CD8-positive, alpha-beta memory T cell (primary cell): ENCODE measurements at regions not wholly inside any gene's neighbourhood (a gene's known extent, or its start where the extent isn't known, plus 50 kb on each side); places are given as distances from the start of the nearest gene placed in this dataset.

Source experiments
- CTCF ChIA-PET: fragments of 350-600 bp; sonication (Branson Sonifier 250); formaldehyde crosslinking; loops from one replicate; lab custom pipeline; 2021; ENCODE audit warnings: antibody characterized with exemption; lab: Charles Lee
- POLR2A ChIA-PET: fragments of 350-600 bp; sonication (Branson Sonifier 250); formaldehyde crosslinking; loops from one replicate; lab custom pipeline; 2021; ENCODE audit warnings: antibody characterized with exemption; lab: Charles Lee
- DNase-seq, 5 donors: peaks; one replicate each; pipeline versions ENCODE4 v3.0.0 to v3.0.0-alpha.2; 2020 to 2022; ENCODE audit warnings: mixed read lengths in 1 of 5
- H3K27ac ChIP-seq: one replicate; pipeline ENCODE4 v1.7.0; 2013; ENCODE audit warnings: low read depth, mild to moderate bottlenecking, low read length, moderate library complexity
- H3K27me3 ChIP-seq: 2 replicates; pipeline ENCODE4 v1.7.0; 2013; ENCODE audit warnings: low read length, mild to moderate bottlenecking; ENCODE audit not compliant: insufficient read depth, poor library complexity, severe bottlenecking
- H3K36me3 ChIP-seq: 2 replicates; pipeline ENCODE4 v1.7.0; 2013; ENCODE audit warnings: mild to moderate bottlenecking, low read length, moderate library complexity; ENCODE audit not compliant: insufficient read depth
- H3K4me1 ChIP-seq: 2 replicates; pipeline ENCODE4 v1.7.0; 2013; ENCODE audit warnings: mild to moderate bottlenecking, low read length, moderate library complexity; ENCODE audit not compliant: insufficient read depth
- H3K4me3 ChIP-seq: 2 replicates; pipeline ENCODE4 v1.7.0; 2013; ENCODE audit warnings: mild to moderate bottlenecking, low read length
- H3K9me3 ChIP-seq: 2 replicates; pipeline ENCODE4 v1.7.0; 2013; ENCODE audit warnings: mild to moderate bottlenecking, low read length
- H3K27ac Mint-ChIP-seq, 8 donors: one replicate each; pipeline ENCODE4 v1.8.0; 2020 to 2021; ENCODE audit warnings: mixed read lengths in 8 of 8, mild to moderate bottlenecking in 6 of 8, inconsistent platforms in 3 of 8, moderate library complexity in 3 of 8
- H3K27me3 Mint-ChIP-seq, 2 donors: one replicate each; pipeline ENCODE4 v1.8.0; 2020 to 2021; ENCODE audit warnings: mixed read lengths in 2 of 2, mild to moderate bottlenecking in 1 of 2, moderate library complexity in 1 of 2
- H3K36me3 Mint-ChIP-seq, 3 donors: one replicate each; pipeline ENCODE4 v1.8.0; 2020 to 2021; ENCODE audit warnings: mixed read lengths in 3 of 3, inconsistent platforms in 1 of 3, mild to moderate bottlenecking in 1 of 3
- H3K4me1 Mint-ChIP-seq, 3 donors: one replicate each; pipeline ENCODE4 v1.8.0; 2020 to 2021; ENCODE audit warnings: mixed read lengths in 3 of 3, inconsistent platforms in 1 of 3, mild to moderate bottlenecking in 1 of 3
- H3K4me3 Mint-ChIP-seq, 7 donors: one replicate each; pipeline ENCODE4 v1.8.0; 2020 to 2021; ENCODE audit warnings: mixed read lengths in 7 of 7, mild to moderate bottlenecking in 6 of 7, moderate library complexity in 4 of 7, inconsistent platforms in 2 of 7
- H3K9me3 Mint-ChIP-seq, 5 donors: one replicate each; pipeline ENCODE4 v1.8.0; 2020 to 2022; ENCODE audit warnings: mixed read lengths in 5 of 5, mild to moderate bottlenecking in 3 of 5, moderate library complexity in 2 of 5, inconsistent platforms in 1 of 5

- H3K4me1 ChIP-seq = no peaks in the 10 kb centered on the region
- CTCF ChIA-PET = no interaction called here
- no peaks in the 10 kb centered on the region for H3K9me3 ChIP-seq
- Mint-ChIP-seq H3K9me3 (peaks cover 3 to 14% (median 11%) of the 10 kb centered on the region in 5 donors), H3K4me3 (no peak overlapping the region), H3K27me3 (no peaks in the 10 kb centered on the region), H3K4me1 (no peaks in the 10 kb centered on the region), H3K27ac (no peak overlapping the region), H3K36me3 (peaks cover 0 to 2% (median 0%) of the 10 kb centered on the region in 3 donors)
- H3K36me3 ChIP-seq = no peaks in the 10 kb centered on the region
- H3K4me3 ChIP-seq = no peak overlapping the region
- no peak for DNase-seq
- H3K27me3 ChIP-seq = no peaks in the 10 kb centered on the region
- H3K27ac ChIP-seq = no peak overlapping the region
- POLR2A ChIA-PET = no interaction called here
Measured at GRCh38 chr2:163373496-163373895, 362.3 kb downstream of the FIGN start.

- no peak overlapping the region for H3K27ac Mint-ChIP-seq
- Histone ChIP-seq H3K36me3 (no peaks in the 10 kb centered on the region), H3K9me3 (no peaks in the 10 kb centered on the region), H3K27me3 (no peaks in the 10 kb centered on the region), H3K27ac (no peak overlapping the region), H3K4me1 (no peaks in the 10 kb centered on the region), H3K4me3 (no peak overlapping the region)
- peaks cover 0 to 2% (median 0%) of the 10 kb centered on the region in 3 donors for H3K36me3 Mint-ChIP-seq
- H3K4me3 Mint-ChIP-seq = no peak overlapping the region
- DNase-seq = no peak
- H3K9me3 Mint-ChIP-seq = peaks cover 3 to 12% (median 9%) of the 10 kb centered on the region in 5 donors
- ChIA-PET POLR2A (no interaction called here), CTCF (no interaction called here)
- H3K27me3 Mint-ChIP-seq = no peaks in the 10 kb centered on the region
- H3K4me1 Mint-ChIP-seq = no peaks in the 10 kb centered on the region
Measured at GRCh38 chr2:163370169-163370886, 365.5 kb downstream of the FIGN start.

- POLR2A ChIA-PET = no interaction called here
- no peak for DNase-seq
- Histone ChIP-seq H3K36me3 (no peaks in the 10 kb centered on the region), H3K4me3 (no peak overlapping the region), H3K27me3 (no peaks in the 10 kb centered on the region), H3K9me3 (no peaks in the 10 kb centered on the region), H3K4me1 (no peaks in the 10 kb centered on the region), H3K27ac (no peak overlapping the region)
- Mint-ChIP-seq H3K27me3 (no peaks in the 10 kb centered on the region), H3K27ac (no peak overlapping the region), H3K9me3 (peaks cover 3 to 13% (median 11%) of the 10 kb centered on the region in 5 donors), H3K4me3 (no peak overlapping the region), H3K4me1 (no peaks in the 10 kb centered on the region), H3K36me3 (peaks cover 0 to 2% (median 0%) of the 10 kb centered on the region in 3 donors)
- CTCF ChIA-PET = no interaction called here
Measured at GRCh38 chr2:163369111-163369510, 366.7 kb downstream of the FIGN start.

GRCh38 chr2:163368655-163369054 lies 367.2 kb downstream of the FIGN start:
- no peak overlapping the region for H3K4me3 Mint-ChIP-seq
- H3K9me3 ChIP-seq = no peaks in the 10 kb centered on the region
- ChIA-PET CTCF (no interaction called here), POLR2A (no interaction called here)
- H3K27me3 ChIP-seq = no peaks in the 10 kb centered on the region
- no peaks in the 10 kb centered on the region for H3K36me3 ChIP-seq
- no peak for DNase-seq
- H3K4me1 Mint-ChIP-seq = no peaks in the 10 kb centered on the region
- H3K27me3 Mint-ChIP-seq = no peaks in the 10 kb centered on the region
- no peaks in the 10 kb centered on the region for H3K4me1 ChIP-seq
- peaks cover 3 to 17% (median 11%) of the 10 kb centered on the region in 5 donors for H3K9me3 Mint-ChIP-seq
- no peak overlapping the region for H3K27ac ChIP-seq
- H3K36me3 Mint-ChIP-seq = peaks cover 0 to 2% (median 0%) of the 10 kb centered on the region in 3 donors
- H3K27ac Mint-ChIP-seq = no peak overlapping the region
- no peak overlapping the region for H3K4me3 ChIP-seq

- DNase-seq = no peak
- no peaks in the 10 kb centered on the region for H3K27me3 Mint-ChIP-seq
- no peaks in the 10 kb centered on the region for H3K4me1 Mint-ChIP-seq
- H3K27me3 ChIP-seq = no peaks in the 10 kb centered on the region
- no peaks in the 10 kb centered on the region for H3K4me1 ChIP-seq
- H3K27ac Mint-ChIP-seq = no peak overlapping the region
- no peak overlapping the region for H3K4me3 ChIP-seq
- H3K4me3 Mint-ChIP-seq = no peak overlapping the region
- ChIA-PET CTCF (no interaction called here), POLR2A (no interaction called here)
- H3K36me3 ChIP-seq = no peaks in the 10 kb centered on the region
- peaks cover 0 to 2% (median 0%) of the 10 kb centered on the region in 3 donors for H3K36me3 Mint-ChIP-seq
- H3K27ac ChIP-seq = no peak overlapping the region
- H3K9me3 Mint-ChIP-seq = peaks cover 4 to 24% (median 9%) of the 10 kb centered on the region in 5 donors
- H3K9me3 ChIP-seq = no peaks in the 10 kb centered on the region
Measured at GRCh38 chr2:163367825-163368582, 367.8 kb downstream of the FIGN start.

GRCh38 chr2:163364736-163365135 lies 371.1 kb downstream of the FIGN start:
- Histone ChIP-seq H3K27ac (no peak overlapping the region), H3K4me1 (no peaks in the 10 kb centered on the region), H3K36me3 (no peaks in the 10 kb centered on the region), H3K4me3 (no peak overlapping the region), H3K27me3 (no peaks in the 10 kb centered on the region), H3K9me3 (no peaks in the 10 kb centered on the region)
- CTCF ChIA-PET = no interaction called here
- no peak overlapping the region for H3K27ac Mint-ChIP-seq
- H3K27me3 Mint-ChIP-seq = no peaks in the 10 kb centered on the region
- no peaks in the 10 kb centered on the region for H3K36me3 Mint-ChIP-seq
- H3K4me1 Mint-ChIP-seq = no peaks in the 10 kb centered on the region
- no peak overlapping the region for H3K4me3 Mint-ChIP-seq
- H3K9me3 Mint-ChIP-seq = peaks cover 4 to 32% (median 7%) of the 10 kb centered on the region in 5 donors
- POLR2A ChIA-PET = no interaction called here
- no peak for DNase-seq

GRCh38 chr2:163353551-163353950 lies 382.3 kb downstream of the FIGN start:
- H3K36me3 ChIP-seq = no peaks in the 10 kb centered on the region
- H3K4me1 ChIP-seq = no peaks in the 10 kb centered on the region
- H3K4me1 Mint-ChIP-seq = no peaks in the 10 kb centered on the region
- peaks cover 3 to 13% (median 6%) of the 10 kb centered on the region in 5 donors for H3K9me3 Mint-ChIP-seq
- H3K4me3 ChIP-seq = no peak overlapping the region
- H3K27me3 Mint-ChIP-seq = no peaks in the 10 kb centered on the region
- H3K9me3 ChIP-seq = no peaks in the 10 kb centered on the region
- H3K27ac Mint-ChIP-seq = no peak overlapping the region
- H3K36me3 Mint-ChIP-seq = no peaks in the 10 kb centered on the region
- ChIA-PET CTCF (no interaction called here), POLR2A (no interaction called here)
- H3K27ac ChIP-seq = no peak overlapping the region
- DNase-seq = no peak
- no peaks in the 10 kb centered on the region for H3K27me3 ChIP-seq
- no peak overlapping the region for H3K4me3 Mint-ChIP-seq

GRCh38 chr2:163351966-163352365 lies 383.8 kb downstream of the FIGN start:
- no peak for DNase-seq
- Histone ChIP-seq H3K36me3 (no peaks in the 10 kb centered on the region), H3K27ac (no peak overlapping the region), H3K4me1 (no peaks in the 10 kb centered on the region), H3K27me3 (no peaks in the 10 kb centered on the region), H3K4me3 (no peak overlapping the region), H3K9me3 (no peaks in the 10 kb centered on the region)
- POLR2A ChIA-PET = no interaction called here
- Mint-ChIP-seq H3K27ac (no peak overlapping the region), H3K36me3 (no peaks in the 10 kb centered on the region), H3K4me3 (no peak overlapping the region), H3K4me1 (no peaks in the 10 kb centered on the region), H3K9me3 (peaks cover 3 to 10% (median 6%) of the 10 kb centered on the region in 5 donors), H3K27me3 (peaks cover 0 to 2% of the 10 kb centered on the region in 2 donors)
- CTCF ChIA-PET = no interaction called here
